H9 (cell line): ENCODE measurements at regions not wholly inside any gene's neighbourhood (a gene's known extent, or its start where the extent isn't known, plus 50 kb on each side); places are given as distances from the start of the nearest gene placed in this dataset.

Source experiments
- DNase-seq: peaks from one replicate; pipeline ENCODE4 v3.0.0-alpha.2; 2017
- H2AFZ ChIP-seq: one replicate; pipeline ENCODE4 v1.6.1; 2013; ENCODE audit warnings: mild to moderate bottlenecking, low read length, control low read depth, moderate library complexity
- H2AK5ac ChIP-seq: 2 replicates; pipeline ENCODE4 v1.6.1; 2013; ENCODE audit warnings: low read length, control low read depth, mixed read lengths; ENCODE audit not compliant: insufficient read length
- H2BK120ac ChIP-seq: one replicate; pipeline ENCODE4 v1.6.1; 2013; ENCODE audit warnings: low read depth, mild to moderate bottlenecking, low read length, control low read depth, inconsistent platforms; ENCODE audit not compliant: poor library complexity, severe bottlenecking
- H2BK12ac ChIP-seq: 2 replicates; pipeline ENCODE4 v1.6.1; 2013; ENCODE audit warnings: low read length, control low read depth, mixed read lengths, low read depth; ENCODE audit not compliant: insufficient read length
- H2BK15ac ChIP-seq: 2 replicates; pipeline ENCODE4 v1.6.1; 2013; ENCODE audit warnings: low read depth, low read length, control low read depth
- H2BK20ac ChIP-seq: one replicate; pipeline ENCODE4 v1.6.1; 2013; ENCODE audit warnings: low read depth, mild to moderate bottlenecking, low read length, control low read depth, inconsistent platforms; ENCODE audit not compliant: poor library complexity, severe bottlenecking
- H2BK5ac ChIP-seq: 2 replicates; pipeline ENCODE4 v1.6.1; 2013; ENCODE audit warnings: low read length, control low read depth, mixed read lengths; ENCODE audit not compliant: insufficient read length
- H3K14ac ChIP-seq: 2 replicates; pipeline ENCODE4 v1.6.1; 2013; ENCODE audit warnings: low read length, control low read depth; ENCODE audit not compliant: insufficient read depth
- H3K18ac ChIP-seq: 2 replicates; pipeline ENCODE4 v1.6.1; 2013; ENCODE audit warnings: low read depth, mild to moderate bottlenecking, mixed read lengths, low read length, control low read depth; ENCODE audit not compliant: insufficient read length
- H3K23ac ChIP-seq: 2 replicates; pipeline ENCODE4 v1.6.1; 2013; ENCODE audit warnings: low read length, control low read depth, mixed read lengths, low read depth; ENCODE audit not compliant: insufficient read length
- H3K23me2 ChIP-seq: 2 replicates; pipeline ENCODE4 v1.6.1; 2013; ENCODE audit warnings: low read depth, mild to moderate bottlenecking, mixed read lengths, low read length, control low read depth; ENCODE audit not compliant: insufficient read length, poor library complexity, severe bottlenecking
- H3K27ac ChIP-seq: 2 replicates; pipeline ENCODE4 v1.5.1; 2013; ENCODE audit warnings: low read length, control low read depth, mixed read lengths, low read depth; ENCODE audit not compliant: insufficient read length
- H3K27me3 ChIP-seq: 2 replicates; pipeline ENCODE4 v1.6.1; 2013; ENCODE audit warnings: low read length, control low read depth, inconsistent platforms; ENCODE audit not compliant: insufficient read depth
- H3K4ac ChIP-seq: 2 replicates; pipeline ENCODE4 v1.6.1; 2013; ENCODE audit warnings: low read depth, mild to moderate bottlenecking, control low read depth, inconsistent platforms, low read length, moderate library complexity
- H3K4me1 ChIP-seq: 2 replicates; pipeline ENCODE4 v1.6.1; 2013; ENCODE audit warnings: low read length, control low read depth, inconsistent platforms; ENCODE audit not compliant: insufficient read depth
- H3K4me2 ChIP-seq: 2 replicates; pipeline ENCODE4 v1.6.1; 2013; ENCODE audit warnings: low read length, control low read depth, mixed read lengths; ENCODE audit not compliant: insufficient read length, insufficient read depth
- H3K56ac ChIP-seq: 2 replicates; pipeline ENCODE4 v1.6.1; 2013; ENCODE audit warnings: low read depth, mild to moderate bottlenecking, mixed read lengths, low read length, control low read depth; ENCODE audit not compliant: insufficient read length
- H3K79me1 ChIP-seq: 2 replicates; pipeline ENCODE4 v1.6.1; 2013; ENCODE audit warnings: low read depth, mild to moderate bottlenecking, moderate library complexity, low read length, control low read depth, inconsistent platforms; ENCODE audit not compliant: insufficient read depth, poor library complexity, severe bottlenecking
- H3K79me2 ChIP-seq: 2 replicates; pipeline ENCODE4 v1.6.1; 2013; ENCODE audit warnings: low read length, control low read depth, inconsistent platforms; ENCODE audit not compliant: insufficient read depth
- H3K9ac ChIP-seq: 2 replicates; pipeline ENCODE4 v1.6.1; 2013; ENCODE audit warnings: low read length, control low read depth, mixed read lengths; ENCODE audit not compliant: insufficient read length; ENCODE audit errors: extremely low read depth
- H3K9me3 ChIP-seq: one replicate; pipeline ENCODE4 v1.6.1; 2013; ENCODE audit warnings: low read depth, low read length, inconsistent platforms; ENCODE audit not compliant: control insufficient read depth
- H3T11ph ChIP-seq: one replicate; pipeline ENCODE4 v1.6.1; 2013; ENCODE audit warnings: mild to moderate bottlenecking, low read length, control low read depth, inconsistent platforms
- H4K20me1 ChIP-seq: one replicate; pipeline ENCODE4 v1.6.1; 2013; ENCODE audit not compliant: control insufficient read depth, insufficient read length, insufficient read depth
- H4K5ac ChIP-seq: 2 replicates; pipeline ENCODE4 v1.6.1; 2013; ENCODE audit warnings: low read depth, mild to moderate bottlenecking, mixed read lengths, low read length, control low read depth; ENCODE audit not compliant: insufficient read length
- H4K8ac ChIP-seq: replicated peaks from 2 replicates; pipeline ENCODE4 v1.6.1; 2013; ENCODE audit warnings: low read length, control low read depth, mixed read lengths, low read depth; ENCODE audit not compliant: insufficient read length
- H4K91ac ChIP-seq: 2 replicates; pipeline ENCODE4 v1.6.1; 2013; ENCODE audit warnings: low read depth, mild to moderate bottlenecking, moderate library complexity, mixed read lengths, low read length, control low read depth; ENCODE audit not compliant: insufficient read length
- H3K27ac Mint-ChIP-seq, 3 experiments: 2 replicates in 2 of 3; 3 replicates in 1 of 3; pipeline ENCODE4 v1.8.0; 2020 to 2021; ENCODE audit warnings: mixed read lengths in 3 of 3, mild to moderate bottlenecking in 1 of 3, moderate library complexity in 1 of 3
- H3K27me3 Mint-ChIP-seq: 2 replicates; pipeline ENCODE4 v1.8.0; 2021; ENCODE audit warnings: low read depth, mild to moderate bottlenecking, moderate library complexity, mixed read lengths
- H3K36me3 Mint-ChIP-seq, 3 experiments: 2 replicates in 2 of 3; 3 replicates in 1 of 3; pipeline ENCODE4 v1.8.0; 2020 to 2021; ENCODE audit warnings: low read depth in 3 of 3, mixed read lengths in 3 of 3; ENCODE audit not compliant: insufficient read depth in 1 of 3
- H3K4me1 Mint-ChIP-seq, 2 experiments: 2 replicates each; pipeline ENCODE4 v1.8.0; 2020; ENCODE audit warnings: mixed read lengths in 2 of 2
- H3K4me3 Mint-ChIP-seq, 2 experiments: 2 replicates in 1 of 2; 3 replicates in 1 of 2; pipeline ENCODE4 v1.8.0; 2020 to 2021; ENCODE audit warnings: mild to moderate bottlenecking in 2 of 2, mixed read lengths in 2 of 2, moderate library complexity in 1 of 2
- H3K9me3 Mint-ChIP-seq, 2 experiments: 2 replicates in 1 of 2; 3 replicates in 1 of 2; pipeline ENCODE4 v1.8.0; 2020; ENCODE audit warnings: mild to moderate bottlenecking in 2 of 2, mixed read lengths in 2 of 2, moderate library complexity in 1 of 2
- CTCF ChIP-seq: fragments of 200-600 bp; sonication (generic); conservative IDR thresholded peaks from 3 replicates; pipeline ENCODE4 v1.8.0; 2021; ENCODE audit warnings: antibody characterized with exemption, mild to moderate bottlenecking
- WGBS: extraction: QIAGEN DNeasy Blood & Tissue Kit; methylation state at CpG from one replicate; pipeline ENCODE4 v1.1.7; 2013; ENCODE audit warnings: missing lambda C conversion rate, low lambda C conversion rate, mixed read lengths; ENCODE audit not compliant: insufficient read length; ENCODE audit errors: extremely low coverage; 5-methylcytosine and 5-hydroxymethylcytosine counted together

GRCh38 chr7:119172043-119172442, 947.5 kb downstream of the ANKRD7 start:
- no peak overlapping the region for H4K91ac ChIP-seq
- no peaks in the 10 kb centered on the region for H3K79me1 ChIP-seq
- no peak overlapping the region for H3K14ac ChIP-seq
- H3K9me3 ChIP-seq: no peaks in the 10 kb centered on the region
- no peak overlapping the region for H3K4me2 ChIP-seq
- Mint-ChIP-seq H3K4me3 (no peak overlapping the region), H3K27me3 (no peaks in the 10 kb centered on the region), H3K36me3 (peaks cover 0 to 11% (median 10%) of the 10 kb centered on the region in 3 experiments; a peak in 5 of 7 replicates), H3K27ac (no peak overlapping the region), H3K4me1 (peaks cover 4 to 7% of the 10 kb centered on the region in 2 experiments; a peak in 2 of 4 replicates), H3K9me3 (peaks cover 10 to 11% of the 10 kb centered on the region in 2 experiments)
- no peak overlapping the region for H3K27ac ChIP-seq
- DNase-seq: no peak
- H3K79me2 ChIP-seq: no peaks in the 10 kb centered on the region
- no peak overlapping the region for H4K8ac ChIP-seq
- H2BK20ac ChIP-seq: no peak overlapping the region
- H3K23me2 ChIP-seq: no peaks in the 10 kb centered on the region
- H2AK5ac ChIP-seq: no peak overlapping the region
- H2AFZ ChIP-seq: no peak overlapping the region
- H3K4me1 ChIP-seq: no peaks in the 10 kb centered on the region
- H3K23ac ChIP-seq: no peak overlapping the region
- H3K9ac ChIP-seq: no peak overlapping the region
- no CpG with 5 or more reads among the region's 5 CpGs for WGBS
- no peaks in the 10 kb centered on the region for H4K20me1 ChIP-seq
- H3T11ph ChIP-seq: no peak overlapping the region
- H3K4ac ChIP-seq: no peak overlapping the region
- H2BK15ac ChIP-seq: no peak overlapping the region
- TF ChIP-seq CTCF: no peak
- H4K5ac ChIP-seq: no peak overlapping the region
- H3K18ac ChIP-seq: no peak overlapping the region
- H2BK120ac ChIP-seq: no peak overlapping the region
- H3K56ac ChIP-seq: no peak overlapping the region
- H2BK12ac ChIP-seq: no peak overlapping the region
- no peak overlapping the region for H2BK5ac ChIP-seq
- no peaks in the 10 kb centered on the region for H3K27me3 ChIP-seq
